ENCODE measurements at regions not wholly inside any gene's neighbourhood (a gene's known extent, or its start where the extent isn't known, plus 50 kb on each side); places are given as distances from the start of the nearest gene placed in this dataset.

GRCh38 chr2:67085146-67085545, 312.0 kb upstream of the ETAA1 start:
- no peak for DNase-seq
- Histone ChIP-seq H3K27ac (ENCODE audit: low read length) (no peak overlapping the region), H3K79me2 (ENCODE audit: low read length) (no peaks in the 10 kb centered on the region), H2AFZ (ENCODE audit: low read length) (no peak overlapping the region), H3K9me3 (replicated peaks; ENCODE audit: insufficient read depth, low read length) (no peaks in the 10 kb centered on the region), H3K36me3 (replicated peaks; ENCODE audit: insufficient read depth, low read length) (no peaks in the 10 kb centered on the region), H3K4me3 (ENCODE audit: low read length) (no peak overlapping the region), H3K9ac (ENCODE audit: low read length) (no peak overlapping the region), H3K4me2 (ENCODE audit: low read depth, low read length) (no peak overlapping the region), H3K4me1 (ENCODE audit: low read length) (no peaks in the 10 kb centered on the region), H3K27me3 (replicated peaks; ENCODE audit: insufficient read depth, low read length) (no peaks in the 10 kb centered on the region), H3K9me2 (replicated peaks; ENCODE audit: insufficient read depth, low read length) (no peaks in the 10 kb centered on the region), H3F3A (ENCODE audit: insufficient read depth, low read length) (no peaks in the 10 kb centered on the region), H4K20me1 (ENCODE audit: insufficient read depth, low read length) (no peaks in the 10 kb centered on the region)
- no peak for TF ChIP-seq CTCF (IDR thresholded peaks at IDR 0.05; ENCODE audit: low read length)
- no peak for TF ChIP-seq EZH2phosphoT487 (IDR thresholded peaks at IDR 0.05; ENCODE audit: low read length)
- TF ChIP-seq EZH2 (optimal IDR thresholded peaks at IDR 0.05; ENCODE audit: low read depth, low read length) = no peak

GRCh38 chr2:67091681-67092080, 305.5 kb upstream of the ETAA1 start:
- no peak overlapping the region for H3K4me3 ChIP-seq (ENCODE audit: low read length)
- no peak overlapping the region for H3K4me2 ChIP-seq (ENCODE audit: low read depth, low read length)
- no peaks in the 10 kb centered on the region for H3K4me1 ChIP-seq (ENCODE audit: low read length)
- no peaks in the 10 kb centered on the region for H3K9me3 ChIP-seq (replicated peaks; ENCODE audit: insufficient read depth, low read length)
- no peak overlapping the region for H3K9ac ChIP-seq (ENCODE audit: low read length)
- H2AFZ ChIP-seq (ENCODE audit: low read length) = no peak overlapping the region
- H3K79me2 ChIP-seq (ENCODE audit: low read length) = no peaks in the 10 kb centered on the region
- TF ChIP-seq EZH2 (optimal IDR thresholded peaks at IDR 0.05; ENCODE audit: low read depth, low read length) (no peak), EZH2phosphoT487 (IDR thresholded peaks at IDR 0.05; ENCODE audit: low read length) (no peak), CTCF (IDR thresholded peaks at IDR 0.05; ENCODE audit: low read length) (no peak)
- H4K20me1 ChIP-seq (ENCODE audit: insufficient read depth, low read length) = no peaks in the 10 kb centered on the region
- H3K27ac ChIP-seq (ENCODE audit: low read length) = no peak overlapping the region
- H3K9me2 ChIP-seq (replicated peaks; ENCODE audit: insufficient read depth, low read length) = no peaks in the 10 kb centered on the region
- DNase-seq = no peak
- no peaks in the 10 kb centered on the region for H3F3A ChIP-seq (ENCODE audit: insufficient read depth, low read length)
- H3K27me3 ChIP-seq (replicated peaks; ENCODE audit: insufficient read depth, low read length) = no peaks in the 10 kb centered on the region
- H3K36me3 ChIP-seq (replicated peaks; ENCODE audit: insufficient read depth, low read length) = no peaks in the 10 kb centered on the region

GRCh38 chr2:67095121-67095520, 302.0 kb upstream of the ETAA1 start:
- Histone ChIP-seq H3K4me2 (ENCODE audit: low read depth, low read length) (no peak overlapping the region), H3K9me3 (replicated peaks; ENCODE audit: insufficient read depth, low read length) (no peaks in the 10 kb centered on the region)

More at GRCh38 chr2:67095121-67095520, 302.0 kb upstream of the ETAA1 start:
- Histone ChIP-seq H3K27ac (ENCODE audit: low read length) (no peak overlapping the region), H3K79me2 (ENCODE audit: low read length) (no peaks in the 10 kb centered on the region), H3K4me1 (ENCODE audit: low read length) (no peaks in the 10 kb centered on the region), H3K9ac (ENCODE audit: low read length) (no peak overlapping the region), H3K27me3 (replicated peaks; ENCODE audit: insufficient read depth, low read length) (no peaks in the 10 kb centered on the region), H3K9me2 (replicated peaks; ENCODE audit: insufficient read depth, low read length) (no peaks in the 10 kb centered on the region), H3K36me3 (replicated peaks; ENCODE audit: insufficient read depth, low read length) (no peaks in the 10 kb centered on the region), H3K4me3 (ENCODE audit: low read length) (no peak overlapping the region), H2AFZ (ENCODE audit: low read length) (no peak overlapping the region), H3F3A (ENCODE audit: insufficient read depth, low read length) (no peaks in the 10 kb centered on the region), H4K20me1 (ENCODE audit: insufficient read depth, low read length) (no peaks in the 10 kb centered on the region)
- no peak for DNase-seq
- TF ChIP-seq EZH2 (optimal IDR thresholded peaks at IDR 0.05; ENCODE audit: low read depth, low read length) (no peak), EZH2phosphoT487 (IDR thresholded peaks at IDR 0.05; ENCODE audit: low read length) (no peak), CTCF (IDR thresholded peaks at IDR 0.05; ENCODE audit: low read length) (no peak)

Measured in MM.1S (cell line).